ENCODE measurements at regions not wholly inside any gene's neighbourhood (a gene's known extent, or its start where the extent isn't known, plus 50 kb on each side); places are given as distances from the start of the nearest gene placed in this dataset.

DNA sequence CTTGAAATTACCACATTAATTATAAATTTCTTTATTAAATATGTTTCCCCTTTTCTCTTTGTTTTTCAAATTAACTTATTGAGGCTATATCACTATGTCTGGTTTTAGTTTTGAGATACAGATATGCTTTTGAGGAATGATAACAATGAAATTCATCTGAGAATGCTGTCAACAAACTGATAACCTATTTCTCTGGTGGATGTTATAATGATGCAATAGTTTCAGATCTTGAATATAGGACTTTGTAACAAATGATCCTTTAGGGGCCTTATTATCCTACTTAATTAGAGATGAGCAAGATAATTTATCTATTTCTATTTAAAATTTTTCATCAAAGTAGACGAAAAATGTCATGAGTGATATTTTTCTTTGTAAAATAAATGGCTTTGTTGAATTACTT lies 123.7 kb downstream of the MAGEB17 start:
- in situ Hi-C loops (cut with HindIII; ENCODE audit: low sequenced_read_pairs): no loop called here
- TF ChIP-seq, protein P1, sequence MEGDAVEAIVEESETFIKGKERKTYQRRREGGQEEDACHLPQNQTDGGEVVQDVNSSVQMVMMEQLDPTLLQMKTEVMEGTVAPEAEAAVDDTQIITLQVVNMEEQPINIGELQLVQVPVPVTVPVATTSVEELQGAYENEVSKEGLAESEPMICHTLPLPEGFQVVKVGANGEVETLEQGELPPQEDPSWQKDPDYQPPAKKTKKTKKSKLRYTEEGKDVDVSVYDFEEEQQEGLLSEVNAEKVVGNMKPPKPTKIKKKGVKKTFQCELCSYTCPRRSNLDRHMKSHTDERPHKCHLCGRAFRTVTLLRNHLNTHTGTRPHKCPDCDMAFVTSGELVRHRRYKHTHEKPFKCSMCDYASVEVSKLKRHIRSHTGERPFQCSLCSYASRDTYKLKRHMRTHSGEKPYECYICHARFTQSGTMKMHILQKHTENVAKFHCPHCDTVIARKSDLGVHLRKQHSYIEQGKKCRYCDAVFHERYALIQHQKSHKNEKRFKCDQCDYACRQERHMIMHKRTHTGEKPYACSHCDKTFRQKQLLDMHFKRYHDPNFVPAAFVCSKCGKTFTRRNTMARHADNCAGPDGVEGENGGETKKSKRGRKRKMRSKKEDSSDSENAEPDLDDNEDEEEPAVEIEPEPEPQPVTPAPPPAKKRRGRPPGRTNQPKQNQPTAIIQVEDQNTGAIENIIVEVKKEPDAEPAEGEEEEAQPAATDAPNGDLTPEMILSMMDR (IDR thresholded peaks at IDR 0.05; ENCODE audit: low read depth, low read length): no peak
- no peak for DNase-seq (ENCODE audit: low read depth, low spot score)
- H3K4me3 ChIP-seq (ENCODE audit: low read depth, low read length): no peak overlapping the region

DNA sequence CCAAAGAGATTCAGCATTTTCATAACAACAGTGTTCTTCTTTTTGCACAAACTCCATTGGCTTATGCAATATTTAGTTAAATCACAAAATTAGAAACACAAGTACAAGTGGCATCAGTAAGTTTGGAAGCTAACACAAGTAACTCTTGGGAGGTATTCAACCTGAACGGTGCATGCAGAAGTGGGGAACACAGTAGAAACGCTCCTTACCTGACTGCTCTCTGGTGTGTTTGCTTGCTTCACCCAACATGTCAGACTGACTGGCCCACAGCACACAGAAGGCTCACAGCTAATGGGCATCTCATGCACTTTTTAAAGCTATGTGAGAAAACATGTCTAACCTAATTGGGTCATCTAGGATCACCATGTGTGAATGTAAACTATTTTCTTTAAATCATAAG lies 133.6 kb downstream of the MAGEB17 start:
- no peak for DNase-seq (ENCODE audit: low read depth, low spot score)
- in situ Hi-C loops (cut with HindIII; ENCODE audit: low sequenced_read_pairs): no loop called here
- TF ChIP-seq, protein P1 (IDR thresholded peaks at IDR 0.05; ENCODE audit: low read depth, low read length): no peak
- H3K4me3 ChIP-seq (ENCODE audit: low read depth, low read length): no peak overlapping the region

DNA sequence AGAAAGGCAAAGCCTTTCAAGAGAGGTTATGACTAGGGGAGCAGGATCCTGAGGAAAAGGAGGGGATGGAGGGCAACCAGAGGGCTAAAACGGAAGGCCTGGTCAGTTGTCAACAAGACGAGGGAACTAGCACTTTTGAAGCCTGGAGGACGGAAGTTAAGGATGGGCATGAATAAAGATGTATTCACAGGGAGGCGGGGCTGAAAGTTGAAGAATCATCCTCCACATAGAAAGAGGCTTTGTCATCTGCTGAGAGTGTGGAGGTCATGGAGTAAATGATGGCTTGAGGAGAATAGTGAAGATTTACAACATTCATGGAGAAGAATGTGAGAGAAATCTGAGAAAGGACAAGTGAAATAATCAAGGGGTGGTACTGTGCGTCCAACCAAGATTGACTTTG lies 137.5 kb downstream of the MAGEB17 start:
- no peak for DNase-seq (ENCODE audit: low read depth, low spot score)
- in situ Hi-C loops (cut with HindIII; ENCODE audit: low sequenced_read_pairs): no loop called here
- TF ChIP-seq, protein P1 (IDR thresholded peaks at IDR 0.05; ENCODE audit: low read depth, low read length): no peak
- H3K4me3 ChIP-seq (ENCODE audit: low read depth, low read length): no peak overlapping the region

DNA sequence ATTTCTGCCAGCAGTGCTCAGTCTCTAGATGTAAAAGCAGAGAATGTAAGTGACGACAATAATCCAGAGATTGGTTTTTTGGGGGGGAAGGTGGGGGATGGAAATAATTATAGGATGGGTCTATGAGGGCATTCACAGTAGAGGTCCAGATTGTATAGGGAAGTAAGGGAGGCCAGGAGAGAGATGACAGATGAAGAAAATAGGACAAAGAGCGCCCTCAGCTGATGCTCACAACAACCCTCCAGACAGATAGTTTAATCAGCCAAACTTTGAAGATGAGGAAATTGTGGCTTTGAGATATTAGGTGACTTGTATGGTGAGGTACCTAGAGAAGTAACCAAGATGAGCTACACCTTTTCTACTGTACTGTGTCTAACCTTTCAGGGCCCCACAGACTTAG lies 137.9 kb downstream of the MAGEB17 start:
- TF ChIP-seq, protein P1 (IDR thresholded peaks at IDR 0.05; ENCODE audit: low read depth, low read length): no peak
- H3K4me3 ChIP-seq (ENCODE audit: low read depth, low read length): no peak overlapping the region

DNA sequence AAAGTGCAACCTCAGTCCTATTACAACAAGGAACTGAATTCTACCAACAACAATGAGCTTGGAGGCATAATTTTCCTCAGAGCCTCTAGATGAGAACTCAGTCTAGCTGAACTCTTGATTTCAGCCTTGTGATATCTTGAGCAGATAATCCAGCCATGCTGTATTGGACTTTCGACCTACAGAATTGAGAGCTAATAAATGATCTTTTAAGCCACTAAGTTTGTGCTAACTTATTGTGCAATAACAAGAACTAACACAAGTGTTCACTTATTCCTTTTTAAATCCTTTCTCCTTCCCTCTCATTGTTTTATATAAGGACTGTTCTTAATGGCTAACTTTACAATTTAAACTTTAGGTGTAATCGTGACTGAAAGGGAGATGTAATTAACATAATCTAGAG lies 140.7 kb downstream of the MAGEB17 start:
- in situ Hi-C loops (cut with HindIII; ENCODE audit: low sequenced_read_pairs): no loop called here
- no peak for DNase-seq (ENCODE audit: low read depth, low spot score)
- no peak overlapping the region for H3K4me3 ChIP-seq (ENCODE audit: low read depth, low read length)
- TF ChIP-seq, protein P1 (IDR thresholded peaks at IDR 0.05; ENCODE audit: low read depth, low read length): no peak

More for the DNA sequence above, 137.9 kb downstream of the MAGEB17 start:
- no peak for DNase-seq (ENCODE audit: low read depth, low spot score)
- in situ Hi-C loops (cut with HindIII; ENCODE audit: low sequenced_read_pairs): no loop called here

DNA sequence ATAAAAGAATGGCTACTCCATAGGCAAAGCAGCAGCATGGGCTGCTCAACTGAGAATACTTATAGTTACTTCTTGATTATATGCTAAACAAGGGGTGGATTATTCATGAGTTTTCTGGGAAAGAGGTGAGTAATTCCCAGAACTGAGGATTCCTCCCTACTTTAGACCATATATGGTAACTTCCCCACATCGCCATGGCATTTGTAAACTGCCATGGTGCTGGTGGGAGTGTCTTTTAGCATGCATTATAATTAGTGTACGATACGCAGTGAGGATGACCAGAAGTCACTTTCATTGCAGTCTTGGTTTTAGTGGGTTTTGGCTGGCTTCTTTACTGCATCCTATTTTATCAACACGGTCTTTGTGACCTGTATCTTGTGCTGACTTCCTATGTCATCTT lies 141.5 kb downstream of the MAGEB17 start:
- DNase-seq (ENCODE audit: low read depth, low spot score): no peak
- H3K4me3 ChIP-seq (ENCODE audit: low read depth, low read length): no peak overlapping the region
- in situ Hi-C loops (cut with HindIII; ENCODE audit: low sequenced_read_pairs): no loop called here
- TF ChIP-seq, protein P1 (IDR thresholded peaks at IDR 0.05; ENCODE audit: low read depth, low read length): no peak

DNA sequence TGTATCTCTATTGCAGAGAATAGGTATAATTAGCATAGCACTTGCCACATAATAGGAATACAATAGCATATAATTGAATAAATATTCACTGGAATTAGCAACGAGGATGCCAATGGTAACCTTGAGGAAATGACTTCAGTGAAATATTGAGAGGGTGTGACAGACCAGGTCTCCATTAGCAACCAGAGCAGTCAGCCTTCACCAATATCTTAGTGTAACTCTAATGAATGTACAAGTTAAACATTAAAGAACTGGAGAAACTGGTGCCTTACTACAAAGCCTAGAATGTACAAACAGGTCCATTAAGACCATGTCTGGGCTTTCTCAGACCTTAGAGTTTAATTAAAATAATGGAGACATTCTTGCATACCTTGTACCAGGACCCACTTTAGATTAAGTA lies 143.0 kb downstream of the MAGEB17 start:
- DNase-seq (ENCODE audit: low read depth, low spot score): no peak
- in situ Hi-C loops (cut with HindIII; ENCODE audit: low sequenced_read_pairs): no loop called here
- TF ChIP-seq, protein P1 (IDR thresholded peaks at IDR 0.05; ENCODE audit: low read depth, low read length): no peak
- H3K4me3 ChIP-seq (ENCODE audit: low read depth, low read length): no peak overlapping the region

Data from astrocyte of the spinal cord (primary cell).